Activated T-cell treated with anti-CD3 and anti-CD28 coated beads for 24 hours (primary cell): ENCODE measurements at regions not wholly inside any gene's neighbourhood (a gene's known extent, or its start where the extent isn't known, plus 50 kb on each side); places are given as distances from the start of the nearest gene placed in this dataset.

Source experiments
- DNase-seq: peaks from one replicate; pipeline ENCODE4 v3.0.0-alpha.2; 2020; ENCODE audit warnings: low read depth

DNA sequence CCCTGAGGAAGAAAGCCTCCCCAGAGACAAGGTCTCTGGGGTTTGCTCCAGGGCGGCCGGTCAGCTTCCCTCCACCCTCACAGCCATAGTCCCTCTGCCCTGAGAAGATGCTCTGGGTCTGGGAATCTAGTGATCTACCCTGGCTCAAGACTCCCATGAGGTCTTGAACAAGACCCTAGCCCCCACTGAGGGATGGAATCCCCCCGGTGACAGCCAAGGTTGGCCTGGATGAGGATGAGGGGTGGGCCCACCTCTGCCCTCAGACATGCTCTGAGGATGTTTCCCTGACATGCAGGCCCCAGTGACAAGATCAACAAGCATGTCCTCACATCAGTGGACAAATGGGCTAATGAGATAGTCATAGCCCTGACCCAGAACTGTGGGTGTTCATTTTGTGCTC is 138.6 kb downstream of the C5orf15 start:
- no peak for DNase-seq

DNA sequence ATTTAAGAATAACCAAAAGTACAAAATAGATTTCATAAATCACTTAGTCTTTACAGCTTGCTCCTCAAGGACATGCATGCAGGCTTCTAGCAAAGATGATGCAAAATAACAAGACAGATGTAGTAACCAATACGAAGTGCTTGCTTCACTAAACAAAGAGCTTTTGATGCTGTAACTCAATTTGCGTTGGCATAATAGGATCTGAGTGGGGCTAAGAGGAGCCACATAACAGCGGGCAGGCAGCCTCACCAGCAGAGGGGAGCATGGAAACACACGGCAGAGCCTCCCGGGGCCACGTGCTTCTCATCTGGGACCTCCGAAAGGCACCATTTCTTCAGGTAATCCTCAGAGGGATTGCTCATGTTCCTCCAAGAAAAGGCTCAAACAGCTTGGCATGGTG is 139.7 kb downstream of the C5orf15 start:
- DNase-seq: no peak

DNA sequence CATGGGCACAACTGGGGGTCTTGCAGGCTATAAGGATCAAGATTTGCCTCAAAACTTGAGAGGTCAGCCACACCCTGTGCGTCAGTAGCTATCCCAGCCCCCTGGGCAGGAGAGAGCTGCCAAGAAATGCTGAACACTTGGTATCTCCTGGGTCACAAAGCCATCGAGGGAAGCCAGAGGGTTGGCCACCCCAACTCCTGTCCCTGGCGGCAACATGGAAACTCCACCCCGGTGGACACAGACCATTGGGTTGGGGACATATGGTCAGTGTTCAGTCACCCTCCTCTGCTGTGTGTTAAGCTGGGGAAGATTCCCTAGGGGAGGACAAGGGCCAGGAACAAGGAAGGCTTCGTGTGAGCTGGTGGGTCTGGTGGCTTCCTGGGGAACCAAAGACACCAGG is 140.6 kb downstream of the C5orf15 start:
- DNase-seq: no peak

DNA sequence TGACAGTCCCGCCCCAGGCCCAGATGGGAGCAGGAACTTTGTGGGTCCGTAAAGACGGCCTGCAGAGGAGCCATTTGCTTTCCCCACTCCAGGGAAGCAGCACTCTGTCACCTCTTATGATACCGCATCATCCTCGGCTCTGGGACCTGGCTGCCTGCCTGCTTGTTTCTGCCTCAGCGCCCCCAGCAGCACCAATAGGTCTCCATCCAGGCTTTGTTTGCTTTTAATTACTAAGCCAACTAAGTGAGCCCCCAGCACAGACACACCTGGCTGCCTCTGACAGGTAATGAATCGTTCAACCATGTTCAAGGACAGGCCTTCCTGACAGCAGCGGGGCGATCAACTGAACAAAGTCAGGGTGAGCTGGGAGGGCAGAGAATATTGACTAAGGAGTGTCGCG is 141.4 kb downstream of the C5orf15 start:
- DNase-seq: no peak

DNA sequence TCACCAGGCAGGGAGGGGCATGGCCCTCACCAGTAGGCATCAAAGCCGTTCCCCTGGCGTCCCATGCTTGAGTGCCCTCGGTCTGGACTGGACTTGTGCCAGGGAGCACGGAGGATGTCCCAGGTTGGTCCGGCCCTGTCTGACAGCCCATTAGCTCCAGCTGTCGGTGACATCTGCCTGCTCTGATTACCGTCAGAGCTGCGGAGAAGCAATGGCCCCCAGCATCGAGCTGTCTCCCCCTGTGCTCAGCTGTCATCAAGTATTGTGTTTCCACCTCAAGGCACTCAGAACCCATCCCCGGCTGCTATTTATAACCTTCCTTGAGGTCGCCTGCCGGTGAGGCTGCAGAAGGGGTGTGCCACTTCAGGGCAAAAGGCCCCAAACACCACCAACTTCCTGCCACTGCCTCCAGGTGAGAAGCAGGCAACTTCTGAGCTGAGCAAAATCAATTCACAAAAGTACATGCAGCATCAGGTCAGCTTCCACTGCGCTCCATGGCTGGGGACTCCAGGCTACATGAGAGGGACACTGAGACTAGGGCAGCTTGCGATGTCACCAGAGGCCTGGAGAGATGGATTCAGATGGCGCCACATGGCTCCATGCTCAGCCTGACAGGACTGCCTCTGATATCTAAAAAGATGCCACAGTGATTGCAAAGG is 142.7 kb downstream of the C5orf15 start:
- DNase-seq: no peak

DNA sequence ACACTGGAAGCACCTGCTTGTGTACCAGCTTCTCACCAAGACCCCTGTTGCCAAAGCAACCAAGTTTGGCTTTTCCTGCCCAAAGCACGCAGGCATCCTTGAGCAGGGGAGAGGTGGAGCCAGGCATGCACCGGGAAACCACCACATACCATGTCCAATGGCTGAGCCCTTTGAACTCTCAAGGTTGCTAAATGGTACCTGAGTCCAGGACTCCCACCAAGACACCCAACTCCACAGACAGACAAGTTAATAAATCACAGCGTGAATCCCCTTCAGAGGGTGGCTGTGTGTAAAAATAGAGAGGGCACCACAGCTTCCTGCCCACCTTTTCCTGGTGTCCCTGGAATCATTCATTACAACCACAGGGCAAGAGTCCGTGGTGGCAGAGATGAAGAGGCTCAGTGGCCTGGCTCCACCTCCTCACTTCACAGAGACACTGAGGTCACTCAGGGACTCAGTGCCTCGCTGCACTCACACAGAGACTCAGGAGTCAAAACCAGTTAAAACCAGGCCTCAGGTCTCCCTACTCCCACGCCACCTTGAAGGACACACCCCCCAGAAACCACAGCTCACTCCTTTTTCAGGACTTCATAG is 143.7 kb downstream of the C5orf15 start:
- DNase-seq: peak; percentile 7

DNA sequence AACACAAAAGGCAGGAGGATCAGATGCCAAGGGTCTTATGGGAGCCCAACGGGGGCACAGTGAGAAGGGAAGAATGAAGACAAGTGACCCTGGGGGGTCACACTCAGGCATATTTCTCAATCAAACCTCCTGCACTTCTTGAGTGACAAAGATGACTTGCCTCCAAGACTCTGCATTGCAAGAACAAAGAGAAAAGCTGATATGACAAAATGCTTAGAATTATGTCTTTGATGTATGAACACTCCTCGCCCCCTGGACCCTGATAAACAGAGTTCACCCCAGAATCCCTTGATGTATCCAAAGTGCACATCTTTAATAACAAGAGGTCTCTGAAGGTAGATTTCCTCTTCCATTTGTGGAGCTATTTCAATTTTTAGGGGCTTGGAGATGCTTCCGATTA is 146.5 kb downstream of the C5orf15 start:
- no peak for DNase-seq

DNA sequence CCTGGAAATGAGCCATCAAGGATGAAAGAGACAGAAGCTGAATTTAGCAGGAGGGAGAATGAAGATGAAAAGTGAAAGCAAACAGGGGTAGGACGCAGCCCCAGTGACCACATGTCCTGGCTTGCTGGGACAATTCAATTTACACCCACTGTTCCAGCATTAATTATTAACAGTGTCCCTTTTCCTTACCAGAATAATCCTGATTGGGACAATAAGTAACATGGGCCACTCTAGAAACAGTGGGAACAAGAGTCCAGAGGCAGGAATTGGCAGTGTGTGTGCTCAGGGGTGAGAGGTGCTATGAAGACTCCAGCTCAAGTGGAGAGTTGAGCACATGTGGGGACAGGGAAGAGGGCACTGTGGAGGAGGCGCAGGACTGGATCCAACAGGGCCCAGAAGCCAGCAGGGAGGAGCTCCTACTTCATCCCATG is 147.1 kb downstream of the C5orf15 start:
- no peak for DNase-seq

DNA sequence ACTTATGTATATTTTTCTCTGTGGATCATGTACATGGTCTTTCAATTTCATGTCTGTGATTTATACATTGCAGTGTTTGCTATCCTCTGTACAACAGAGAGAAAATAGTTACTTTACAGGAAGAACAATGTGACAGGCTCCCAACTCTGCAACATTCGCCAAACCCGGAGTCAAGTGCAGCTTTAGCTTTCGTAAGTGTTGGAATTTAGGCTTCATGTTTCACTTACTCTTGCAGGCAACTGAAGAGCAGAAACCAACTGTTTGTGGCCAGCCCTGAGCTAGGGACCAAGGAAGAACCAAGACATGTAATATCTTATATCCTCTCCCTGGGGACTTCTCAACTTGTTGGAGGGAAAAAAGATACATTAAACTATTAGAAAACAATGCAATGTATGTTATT is 147.9 kb downstream of the C5orf15 start:
- DNase-seq: no peak

DNA sequence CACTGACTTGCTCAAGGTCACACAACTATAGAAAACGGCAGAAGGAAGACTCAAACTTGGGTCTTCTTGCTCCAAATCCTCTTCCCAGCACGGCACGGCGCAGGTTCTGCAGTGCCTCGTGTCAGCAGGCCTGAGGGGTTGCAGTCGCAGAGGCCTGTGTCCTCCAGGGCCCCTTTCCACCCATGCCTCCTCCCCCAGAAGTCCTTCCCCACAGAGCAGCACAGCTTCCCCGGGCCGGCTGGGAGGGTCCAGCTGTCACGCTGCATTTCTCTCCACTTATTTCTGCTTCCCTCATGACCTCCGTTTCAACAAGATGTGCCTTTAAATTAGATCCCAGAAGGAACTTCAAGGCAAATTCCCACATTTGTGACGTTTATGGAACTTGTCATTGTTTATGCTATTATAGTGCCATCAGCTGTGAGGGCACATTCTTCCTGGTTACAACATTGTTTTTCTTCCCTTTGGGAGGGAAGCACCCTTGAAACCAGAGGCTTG is 148.4 kb downstream of the C5orf15 start:
- no peak for DNase-seq

DNA sequence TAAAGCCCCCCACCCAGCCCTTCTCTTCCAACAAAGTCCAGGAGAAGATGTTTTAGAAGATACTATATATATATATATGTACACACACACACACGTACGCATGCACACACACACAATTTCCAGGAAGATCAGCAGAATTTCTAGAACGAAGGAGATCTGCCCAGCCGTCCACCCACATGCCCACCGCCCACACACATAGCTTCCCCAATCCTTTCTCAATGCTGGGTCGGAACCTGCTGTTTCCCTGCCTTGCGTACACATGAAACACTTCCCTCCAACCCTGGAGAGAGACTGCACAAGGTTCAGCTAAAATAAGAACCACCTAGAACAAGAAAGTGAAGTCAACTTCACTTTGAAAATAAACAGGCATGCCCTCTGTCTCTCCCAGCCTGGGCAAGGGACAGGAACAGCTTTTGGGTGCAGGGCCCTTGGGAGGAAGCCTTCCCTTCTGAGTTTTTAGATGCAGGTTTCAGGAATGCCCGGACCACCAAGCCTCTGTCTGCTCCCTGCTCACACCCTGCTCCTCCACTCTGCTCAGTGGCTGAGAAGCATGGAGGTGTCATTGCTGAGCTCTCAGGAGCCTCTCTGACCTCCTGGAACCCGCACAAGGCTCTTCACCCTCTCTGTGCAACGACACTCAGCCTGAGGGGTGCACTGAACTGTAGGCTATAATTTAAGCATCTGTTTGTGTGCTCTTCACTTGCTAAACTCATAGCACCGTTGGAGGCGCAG is 149.4 kb downstream of the C5orf15 start:
- no peak for DNase-seq

DNA sequence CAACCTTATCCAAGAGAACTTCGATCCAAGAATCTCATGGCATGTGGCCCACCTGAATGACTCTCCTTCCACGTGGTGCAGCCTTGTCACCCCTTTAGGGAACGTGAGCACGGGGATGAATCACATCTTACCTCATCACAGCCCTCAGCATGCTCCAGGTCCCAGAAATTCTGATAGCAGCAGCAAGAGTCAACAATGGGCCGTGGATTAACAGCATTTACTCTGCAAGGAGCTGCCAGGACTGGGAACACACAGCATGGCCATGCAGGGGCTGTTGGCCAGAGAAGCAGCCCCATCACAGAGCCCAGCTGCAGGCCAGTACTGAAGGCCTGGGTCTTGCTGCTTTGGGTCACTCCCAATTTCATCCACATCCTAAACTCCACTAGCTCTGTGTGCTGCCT is 150.4 kb downstream of the C5orf15 start:
- no peak for DNase-seq

DNA sequence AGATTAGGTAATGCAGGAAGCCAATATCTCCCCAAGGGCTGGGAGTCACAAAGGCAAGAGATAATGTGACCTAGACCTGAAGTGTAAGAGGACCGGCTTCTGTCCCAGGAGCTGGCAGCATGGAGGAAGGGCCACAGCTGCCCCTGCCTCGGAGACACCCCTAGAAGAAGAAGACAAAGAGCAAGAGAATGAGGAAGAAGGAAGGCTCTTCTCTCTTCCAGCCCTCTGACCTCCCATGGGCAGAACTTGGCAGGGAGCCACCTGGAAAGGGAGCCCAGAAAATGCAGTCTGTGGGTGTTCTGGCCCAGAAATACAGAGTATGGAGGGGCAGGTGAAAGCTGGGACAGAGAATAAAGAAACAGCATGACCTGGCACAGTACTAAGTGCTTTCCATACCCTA is 151.0 kb downstream of the C5orf15 start:
- no peak for DNase-seq

DNA sequence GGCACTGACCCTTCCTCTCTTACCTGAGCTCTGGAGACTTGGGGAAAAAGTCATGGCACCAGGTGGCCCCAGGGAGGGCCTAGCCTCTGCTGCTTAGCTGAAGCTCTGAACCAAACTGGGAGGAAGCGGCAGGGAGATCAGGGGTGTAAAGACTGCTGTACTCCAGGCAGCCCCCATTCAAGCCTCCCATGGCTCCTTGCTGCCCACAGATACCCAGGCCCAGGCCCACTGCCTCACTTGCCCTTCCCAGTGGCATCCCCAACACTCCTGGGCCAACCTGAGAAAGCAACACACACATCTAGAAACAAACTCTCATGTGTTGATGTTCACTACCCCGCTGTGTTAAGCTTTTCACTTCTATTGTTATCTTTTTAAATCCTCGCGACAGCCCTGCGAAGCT is 151.6 kb downstream of the C5orf15 start:
- DNase-seq: no peak

DNA sequence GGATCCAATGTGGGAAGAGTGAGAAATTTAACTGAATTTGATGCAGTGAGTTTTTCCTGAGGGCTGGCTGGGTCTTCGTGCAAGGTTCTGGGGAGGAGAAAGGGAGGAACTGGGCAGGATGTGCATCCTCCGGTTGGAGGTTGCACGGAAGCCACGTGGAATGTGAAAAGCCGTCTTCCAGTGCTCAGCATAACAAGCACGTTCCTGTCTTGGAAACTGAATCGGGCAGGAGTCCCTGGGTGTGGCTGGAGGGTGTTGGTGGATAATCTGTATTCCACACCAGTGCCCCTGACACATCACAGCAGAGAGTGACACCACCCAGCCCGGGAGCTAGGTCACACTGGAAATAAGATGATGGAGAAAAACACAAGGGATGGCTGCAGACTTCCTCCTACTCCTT is 154.3 kb downstream of the C5orf15 start:
- DNase-seq: no peak

DNA sequence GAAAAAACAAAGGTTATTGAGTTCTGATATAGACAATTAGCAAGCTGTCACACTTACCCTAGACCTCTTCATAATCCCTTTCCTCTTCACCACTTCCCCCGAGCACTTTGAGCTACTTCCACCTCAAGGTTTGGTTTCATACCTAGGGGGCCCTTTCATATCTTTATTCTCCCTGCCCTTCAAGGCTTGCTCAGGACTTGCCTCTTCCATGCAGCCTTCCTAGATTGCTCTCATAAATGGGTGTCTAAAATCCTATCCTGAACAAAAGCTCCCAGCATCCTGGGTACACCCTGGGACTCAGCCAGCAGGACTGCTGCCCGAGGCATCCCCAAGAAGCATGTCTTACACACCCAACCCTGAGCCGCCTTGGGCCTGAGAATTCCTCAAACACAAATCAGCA is 157.3 kb downstream of the C5orf15 start:
- DNase-seq: no peak

DNA sequence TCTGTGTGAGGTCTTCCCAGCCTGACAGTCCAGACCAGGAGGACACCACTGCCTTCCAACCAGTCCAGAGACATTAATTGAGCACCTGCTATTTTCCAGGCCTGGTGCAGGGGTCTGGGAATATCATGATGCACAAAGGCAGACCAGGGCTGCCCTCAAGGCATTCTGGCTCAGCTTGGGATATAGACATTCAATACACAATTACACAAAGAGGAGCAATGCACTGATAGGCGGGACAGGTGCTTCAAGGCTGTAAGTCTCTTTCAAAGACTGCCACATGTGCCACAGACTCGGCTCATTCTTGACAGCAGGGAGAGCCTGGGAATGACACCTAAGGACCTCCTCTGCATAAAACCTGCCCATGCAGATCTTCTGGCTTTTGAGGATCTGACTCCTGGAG is 158.6 kb downstream of the C5orf15 start:
- no peak for DNase-seq

DNA sequence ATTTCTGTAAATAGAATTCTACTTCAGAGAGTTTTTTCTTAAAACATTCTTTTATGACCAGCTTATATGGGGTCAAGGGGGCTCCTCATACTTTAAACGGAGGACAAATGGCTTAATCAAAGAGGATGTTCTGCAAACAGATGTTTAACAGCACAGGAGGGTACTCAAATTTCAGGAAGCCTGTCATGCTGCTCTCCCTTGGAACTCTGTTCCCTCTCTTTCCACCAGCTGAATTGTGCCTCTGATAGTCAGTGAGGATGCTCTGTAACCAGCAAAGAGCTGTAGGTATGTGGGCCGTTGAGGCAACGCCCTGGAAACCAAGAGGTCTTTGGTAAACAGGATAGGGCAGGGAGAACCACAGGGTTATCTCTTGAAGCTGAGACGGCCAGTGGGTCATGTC is 161.1 kb downstream of the C5orf15 start:
- DNase-seq: no peak

DNA sequence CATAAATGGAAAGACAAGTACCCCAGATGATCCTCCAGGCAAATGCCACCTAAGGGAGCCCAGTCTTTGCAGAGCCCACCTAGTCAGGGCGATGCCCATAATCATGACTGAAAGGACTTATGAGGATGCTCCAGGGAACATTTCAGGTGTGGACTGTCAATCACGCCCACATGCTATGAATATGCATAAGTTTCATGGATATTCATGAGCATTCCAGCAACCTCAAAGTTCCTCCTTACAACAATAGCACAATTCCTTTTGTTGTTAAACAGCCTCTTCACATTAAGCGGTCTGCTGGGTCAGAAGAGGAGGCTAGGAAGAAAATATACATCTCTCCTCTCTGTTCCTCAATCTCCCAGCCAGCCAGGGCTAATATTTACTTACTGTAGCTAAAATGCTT is 161.6 kb downstream of the C5orf15 start:
- no peak for DNase-seq

DNA sequence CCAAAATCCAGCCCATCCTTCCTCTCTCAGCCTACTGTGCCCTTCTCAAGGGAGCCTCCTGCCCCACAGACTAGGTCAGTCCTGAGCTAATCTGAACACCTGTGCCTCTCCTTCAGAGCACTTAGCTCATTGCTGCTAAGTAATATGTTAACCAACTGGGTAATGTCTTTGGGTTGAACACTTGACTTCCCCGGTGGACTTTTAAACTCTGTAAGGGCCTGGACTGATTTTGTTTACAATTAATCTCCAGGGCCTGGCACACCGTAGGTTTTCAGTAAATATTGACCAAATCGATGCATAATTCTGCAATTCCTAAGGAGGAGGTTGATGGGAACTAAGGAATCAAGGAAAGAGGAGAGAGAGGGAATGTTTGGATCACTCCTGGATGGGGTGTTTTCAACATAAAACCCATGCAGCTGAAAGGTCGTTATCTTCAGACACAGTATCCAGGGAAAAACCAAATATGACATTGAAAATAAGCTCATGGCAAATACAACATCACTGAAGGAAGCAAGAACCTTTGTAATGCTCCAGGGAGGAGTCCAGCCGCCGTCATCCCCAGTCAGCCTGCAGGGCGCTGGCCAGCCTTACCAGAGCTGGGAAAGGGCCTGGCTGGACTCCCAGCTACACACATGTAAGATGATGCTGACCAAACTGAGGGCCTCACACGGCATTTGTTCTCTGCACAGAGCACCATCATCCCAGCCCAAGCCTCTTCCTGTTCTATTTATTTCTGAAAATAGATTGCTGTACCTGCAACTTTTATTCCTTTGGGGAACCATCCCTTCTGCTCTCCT is 166.3 kb downstream of the C5orf15 start:
- DNase-seq: no peak

DNA sequence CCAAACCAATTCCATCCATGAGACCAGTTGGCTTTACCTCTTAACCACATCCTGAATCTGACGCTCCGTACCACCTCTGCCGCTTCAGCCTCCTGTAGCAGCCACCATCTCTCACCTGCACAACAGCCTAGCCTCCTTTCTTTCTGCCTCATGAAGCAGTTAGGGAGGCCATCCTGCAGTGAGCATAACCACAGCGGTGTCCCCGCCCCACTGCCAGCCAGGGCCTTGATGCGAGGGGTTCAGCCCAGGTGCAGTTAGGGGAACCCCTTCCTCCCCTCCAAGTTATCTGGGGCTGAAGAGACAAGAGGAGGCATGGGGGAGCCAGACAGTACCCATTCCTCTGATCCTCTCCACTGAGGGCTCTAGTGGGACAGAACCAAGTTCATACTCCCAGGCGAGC is 167.0 kb downstream of the C5orf15 start:
- DNase-seq: no peak

DNA sequence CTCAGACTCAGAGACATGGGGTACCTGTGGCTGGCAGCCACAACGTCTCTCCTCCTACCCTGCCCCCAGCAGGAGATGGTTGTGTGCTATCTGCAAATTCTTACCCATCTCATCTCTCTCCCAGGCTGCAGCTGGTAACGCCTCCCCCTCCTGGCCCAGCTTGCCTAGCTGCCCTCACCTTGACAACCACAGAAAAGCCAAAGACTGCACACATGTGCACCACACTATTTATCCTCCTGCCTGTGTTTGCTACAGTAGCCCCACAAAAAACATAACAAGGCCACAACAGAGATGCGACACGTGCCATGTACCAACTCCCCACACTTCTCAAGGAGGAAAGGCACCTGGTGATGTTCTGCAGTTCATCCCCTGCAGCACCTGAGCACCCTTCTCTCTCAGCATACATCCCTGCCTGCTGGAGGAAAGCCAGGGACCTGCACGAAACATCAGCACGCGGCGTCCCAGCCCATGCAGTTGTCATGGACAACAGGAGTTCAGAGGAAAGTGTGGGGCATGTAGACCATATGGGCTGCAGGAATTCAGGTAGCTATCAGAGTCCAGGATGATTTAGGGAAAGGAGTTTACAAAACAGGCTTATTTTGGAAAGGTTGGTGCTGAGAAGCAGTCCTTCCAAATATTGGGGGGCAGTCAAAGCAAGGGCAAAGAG is 168.7 kb downstream of the C5orf15 start:
- no peak for DNase-seq
